ENCODE measurements at regions not wholly inside any gene's neighbourhood (a gene's known extent, or its start where the extent isn't known, plus 50 kb on each side); places are given as distances from the start of the nearest gene placed in this dataset.

DNA sequence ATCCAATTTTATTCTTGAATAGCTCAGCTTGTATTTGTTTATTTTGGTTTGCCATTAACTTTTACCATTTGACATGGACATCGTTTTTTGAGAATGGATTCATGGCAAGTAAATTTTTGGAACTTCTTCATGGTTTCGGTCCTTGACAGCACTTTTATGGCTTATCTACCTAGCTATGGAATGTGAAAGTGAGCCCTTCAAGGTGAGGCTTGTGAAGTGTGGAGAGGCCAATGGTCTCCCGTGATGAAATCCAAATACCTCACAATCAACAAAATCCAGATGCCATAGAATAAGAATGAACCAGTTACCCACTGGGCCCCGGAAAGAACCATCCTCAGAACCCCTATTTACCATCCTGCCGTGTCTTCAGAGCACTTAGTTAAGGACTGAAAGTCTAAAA, 978.8 kb downstream of the FSCB start:
- H3K9ac ChIP-seq (ENCODE audit: low read length): no peak overlapping the region
- H3K4me2 ChIP-seq (ENCODE audit: low read length): no peak overlapping the region
- no peak overlapping the region for H2BK5ac ChIP-seq (ENCODE audit: low read depth, low read length, poor library complexity)

DNA sequence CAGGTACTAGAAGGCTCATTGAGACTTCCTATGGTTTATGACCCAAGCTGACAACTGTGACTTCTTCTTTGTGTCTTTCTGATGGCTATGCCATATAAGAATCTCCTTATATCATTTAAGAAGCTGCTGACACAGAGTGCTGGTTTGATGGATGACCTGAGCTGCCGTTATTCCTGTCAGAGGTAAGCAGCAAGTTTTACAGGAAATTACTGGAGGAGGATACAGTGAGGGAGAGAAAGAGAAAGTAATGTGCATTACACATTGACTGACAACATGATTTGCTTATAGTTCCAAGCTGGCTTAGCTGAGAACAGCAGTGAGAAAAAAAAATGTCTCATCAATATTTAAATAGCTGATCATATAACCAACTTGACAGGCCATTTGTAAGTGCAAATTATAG, 981.4 kb downstream of the FSCB start:
- H4K12ac ChIP-seq (ENCODE audit: low read depth, low read length): no peak overlapping the region
- H3K79me2 ChIP-seq (ENCODE audit: control insufficient read depth, insufficient read depth, low read length, poor library complexity): no peaks in the 10 kb centered on the region
- H2AK5ac ChIP-seq (ENCODE audit: low read length): no peak overlapping the region
- no peak overlapping the region for H3K14ac ChIP-seq (ENCODE audit: low read length)
- no peak overlapping the region for H4K8ac ChIP-seq (ENCODE audit: low read depth, low read length)
- no peaks in the 10 kb centered on the region for H3K9me3 ChIP-seq (ENCODE audit: insufficient read depth, low read depth, low read length)
- no peaks in the 10 kb centered on the region for H3K79me1 ChIP-seq (ENCODE audit: low read length)
- no peak overlapping the region for H3K4ac ChIP-seq (ENCODE audit: low read depth, low read length)
- H3K18ac ChIP-seq (ENCODE audit: low read length): no peak overlapping the region
- no CpG with 5 or more reads among the region's 1 CpG for WGBS (ENCODE audit: extremely low coverage, insufficient coverage, insufficient read length)
- DNase-seq: no peak
- H3K4me2 ChIP-seq (ENCODE audit: low read length): no peak overlapping the region
- H3K23ac ChIP-seq (ENCODE audit: low read length): no peak overlapping the region
- no peak overlapping the region for H3K27ac ChIP-seq (ENCODE audit: low read depth, low read length)
- no peaks in the 10 kb centered on the region for H3K27me3 ChIP-seq (ENCODE audit: insufficient read depth, low read length)
- no peak overlapping the region for H4K91ac ChIP-seq (ENCODE audit: low read depth, low read length)
- H3K4me3 ChIP-seq (ENCODE audit: low read depth, low read length): no peak overlapping the region
- H2AFZ ChIP-seq (ENCODE audit: insufficient read depth, low read length, poor library complexity): no peak overlapping the region
- no peak overlapping the region for H2BK120ac ChIP-seq (ENCODE audit: insufficient read depth, low read length, poor library complexity)
- H2BK12ac ChIP-seq (ENCODE audit: low read length): no peak overlapping the region
- no peaks in the 10 kb centered on the region for H3K36me3 ChIP-seq (ENCODE audit: control insufficient read depth in 1 of 2, insufficient read depth in 2 of 2, low read length in 2 of 2)
- no peaks in the 10 kb centered on the region for H3K4me1 ChIP-seq (ENCODE audit: control insufficient read depth in 1 of 2, insufficient read depth in 2 of 2, low read length in 2 of 2)
- no peak overlapping the region for H2BK5ac ChIP-seq (ENCODE audit: low read depth, low read length, poor library complexity)
- no peak overlapping the region for H3K9ac ChIP-seq (ENCODE audit: low read length)

More for the DNA sequence above, 978.8 kb downstream of the FSCB start:
- no peak overlapping the region for H3K4me3 ChIP-seq (ENCODE audit: low read depth, low read length)
- no peaks in the 10 kb centered on the region for H3K79me1 ChIP-seq (ENCODE audit: low read length)
- WGBS (ENCODE audit: extremely low coverage, insufficient coverage, insufficient read length): no CpG with 5 or more reads among the region's 5 CpGs
- no peak overlapping the region for H2BK120ac ChIP-seq (ENCODE audit: insufficient read depth, low read length, poor library complexity)
- H4K8ac ChIP-seq (ENCODE audit: low read depth, low read length): no peak overlapping the region
- DNase-seq: no peak
- no peaks in the 10 kb centered on the region for H3K79me2 ChIP-seq (ENCODE audit: control insufficient read depth, insufficient read depth, low read length, poor library complexity)
- H3K4me1 ChIP-seq (ENCODE audit: control insufficient read depth in 1 of 2, insufficient read depth in 2 of 2, low read length in 2 of 2): no peaks in the 10 kb centered on the region
- H3K27me3 ChIP-seq (ENCODE audit: insufficient read depth, low read length): no peaks in the 10 kb centered on the region
- no peak overlapping the region for H4K12ac ChIP-seq (ENCODE audit: low read depth, low read length)
- no peak overlapping the region for H3K18ac ChIP-seq (ENCODE audit: low read length)
- no peak overlapping the region for H2AK5ac ChIP-seq (ENCODE audit: low read length)
- no peak overlapping the region for H4K91ac ChIP-seq (ENCODE audit: low read depth, low read length)
- no peaks in the 10 kb centered on the region for H3K9me3 ChIP-seq (ENCODE audit: insufficient read depth, low read depth, low read length)
- H2AFZ ChIP-seq (ENCODE audit: insufficient read depth, low read length, poor library complexity): no peak overlapping the region
- no peak overlapping the region for H3K14ac ChIP-seq (ENCODE audit: low read length)
- no peak overlapping the region for H3K27ac ChIP-seq (ENCODE audit: low read depth, low read length)
- H3K36me3 ChIP-seq (ENCODE audit: control insufficient read depth in 1 of 2, insufficient read depth in 2 of 2, low read length in 2 of 2): no peaks in the 10 kb centered on the region
- no peak overlapping the region for H3K4ac ChIP-seq (ENCODE audit: low read depth, low read length)
- H3K23ac ChIP-seq (ENCODE audit: low read length): no peak overlapping the region
- H2BK12ac ChIP-seq (ENCODE audit: low read length): no peak overlapping the region

GRCh38 chr14:43522901-43523300, 984.2 kb downstream of the FSCB start:
- H4K8ac ChIP-seq (ENCODE audit: low read depth, low read length): no peak overlapping the region
- H3K4me2 ChIP-seq (ENCODE audit: low read length): no peak overlapping the region

DNA sequence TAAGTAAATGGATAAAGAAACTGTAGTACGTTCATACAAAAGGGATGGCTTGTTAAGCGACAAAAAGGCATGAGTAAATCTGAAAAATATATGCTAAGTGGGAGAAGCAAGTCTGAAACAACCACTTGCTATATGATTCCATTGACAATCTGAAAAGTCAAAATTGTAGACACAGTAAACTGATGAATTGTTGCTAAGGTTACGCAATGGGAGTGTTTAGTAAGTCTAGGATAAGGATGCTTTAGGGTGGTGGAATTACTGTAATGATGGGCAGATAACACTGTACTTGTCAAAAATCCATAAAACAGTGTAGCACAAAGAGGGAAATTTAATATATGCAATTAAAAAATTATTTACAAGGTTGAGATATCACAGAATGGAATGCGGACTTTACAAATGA, 984.9 kb downstream of the FSCB start:
- Histone ChIP-seq H4K12ac (ENCODE audit: low read depth, low read length) (no peak overlapping the region), H3K4me2 (ENCODE audit: low read length) (no peak overlapping the region), H3K79me2 (ENCODE audit: control insufficient read depth, insufficient read depth, low read length, poor library complexity) (no peaks in the 10 kb centered on the region), H3K9ac (ENCODE audit: low read length) (no peak overlapping the region), H4K91ac (ENCODE audit: low read depth, low read length) (no peak overlapping the region), H2AFZ (ENCODE audit: insufficient read depth, low read length, poor library complexity) (no peak overlapping the region), H2AK5ac (ENCODE audit: low read length) (no peak overlapping the region), H3K14ac (ENCODE audit: low read length) (no peak overlapping the region), H3K4me1 (ENCODE audit: control insufficient read depth in 1 of 2, insufficient read depth in 2 of 2, low read length in 2 of 2) (no peaks in the 10 kb centered on the region), H3K79me1 (ENCODE audit: low read length) (no peaks in the 10 kb centered on the region), H2BK12ac (ENCODE audit: low read length) (no peak overlapping the region), H2BK5ac (ENCODE audit: low read depth, low read length, poor library complexity) (no peak overlapping the region), H4K8ac (ENCODE audit: low read depth, low read length) (no peak overlapping the region), H3K4me3 (ENCODE audit: low read depth, low read length) (no peak overlapping the region), H3K4ac (ENCODE audit: low read depth, low read length) (no peak overlapping the region), H3K27ac (ENCODE audit: low read depth, low read length) (no peak overlapping the region), H2BK120ac (ENCODE audit: insufficient read depth, low read length, poor library complexity) (no peak overlapping the region), H3K18ac (ENCODE audit: low read length) (no peak overlapping the region), H3K27me3 (ENCODE audit: insufficient read depth, low read length) (no peaks in the 10 kb centered on the region), H3K36me3 (ENCODE audit: control insufficient read depth in 1 of 2, insufficient read depth in 2 of 2, low read length in 2 of 2) (no peaks in the 10 kb centered on the region), H3K23ac (ENCODE audit: low read length) (no peak overlapping the region), H3K9me3 (ENCODE audit: insufficient read depth, low read depth, low read length) (no peaks in the 10 kb centered on the region)
- no CpG with 5 or more reads among the region's 4 CpGs for WGBS (ENCODE audit: extremely low coverage, insufficient coverage, insufficient read length)
- no peak for DNase-seq

More at GRCh38 chr14:43522901-43523300, 984.2 kb downstream of the FSCB start:
- H3K4me3 ChIP-seq (ENCODE audit: low read depth, low read length): no peak overlapping the region
- no peak overlapping the region for H2AK5ac ChIP-seq (ENCODE audit: low read length)
- H3K9me3 ChIP-seq (ENCODE audit: insufficient read depth, low read depth, low read length): no peaks in the 10 kb centered on the region
- H2AFZ ChIP-seq (ENCODE audit: insufficient read depth, low read length, poor library complexity): no peak overlapping the region
- no CpG with 5 or more reads among the region's 4 CpGs for WGBS (ENCODE audit: extremely low coverage, insufficient coverage, insufficient read length)
- H4K12ac ChIP-seq (ENCODE audit: low read depth, low read length): no peak overlapping the region
- no peak overlapping the region for H2BK12ac ChIP-seq (ENCODE audit: low read length)
- H4K91ac ChIP-seq (ENCODE audit: low read depth, low read length): no peak overlapping the region
- H3K27ac ChIP-seq (ENCODE audit: low read depth, low read length): no peak overlapping the region
- H3K14ac ChIP-seq (ENCODE audit: low read length): no peak overlapping the region
- H3K79me2 ChIP-seq (ENCODE audit: control insufficient read depth, insufficient read depth, low read length, poor library complexity): no peaks in the 10 kb centered on the region
- H2BK5ac ChIP-seq (ENCODE audit: low read depth, low read length, poor library complexity): no peak overlapping the region
- no peaks in the 10 kb centered on the region for H3K79me1 ChIP-seq (ENCODE audit: low read length)
- H3K36me3 ChIP-seq (ENCODE audit: control insufficient read depth in 1 of 2, insufficient read depth in 2 of 2, low read length in 2 of 2): no peaks in the 10 kb centered on the region
- no peak overlapping the region for H3K18ac ChIP-seq (ENCODE audit: low read length)
- H2BK120ac ChIP-seq (ENCODE audit: insufficient read depth, low read length, poor library complexity): no peak overlapping the region
- H3K27me3 ChIP-seq (ENCODE audit: insufficient read depth, low read length): no peaks in the 10 kb centered on the region
- no peak overlapping the region for H3K23ac ChIP-seq (ENCODE audit: low read length)
- DNase-seq: peak in 1 of 2 donors; percentile 16
- H3K4me1 ChIP-seq (ENCODE audit: control insufficient read depth in 1 of 2, insufficient read depth in 2 of 2, low read length in 2 of 2): no peaks in the 10 kb centered on the region
- no peak overlapping the region for H3K9ac ChIP-seq (ENCODE audit: low read length)
- no peak overlapping the region for H3K4ac ChIP-seq (ENCODE audit: low read depth, low read length)
